ENCODE measurements at regions not wholly inside any gene's neighbourhood (a gene's known extent, or its start where the extent isn't known, plus 50 kb on each side); places are given as distances from the start of the nearest gene placed in this dataset.

GRCh38 chr16:50941681-50942080 is 199.8 kb downstream of the CYLD start (continued):
- TF ChIP-seq CHD7 (IDR thresholded peaks at IDR 0.05; ENCODE audit: insufficient replicate concordance, low read length) (no peak), CEBPB (IDR thresholded peaks at IDR 0.05; ENCODE audit: low read depth, low read length) (no peak)
